GM21717 (cell line): ENCODE measurements at regions not wholly inside any gene's neighbourhood (a gene's known extent, or its start where the extent isn't known, plus 50 kb on each side); places are given as distances from the start of the nearest gene placed in this dataset.
"Not testable (repeated sequence)": the region's sequence is repeated elsewhere in the genome, so short reads cannot be mapped to it uniquely, and the experiment has no call there.

Experiments used
- ATAC-seq: cut with Tn5 transposase; IDR thresholded peaks from one replicate; pipeline ENCODE4 v1.9.1; 2021; ENCODE audit warnings: mild to moderate bottlenecking, moderate library complexity; ENCODE audit not compliant: unreplicated experiment

GRCh38 chr6:92008757-92009502, 1410.4 kb downstream of the EPHA7 start:
- ATAC-seq, result no peak

- no peak for ATAC-seq
These were observed 1413.2 kb upstream of the MAP3K7 start for GRCh38 chr6:92000112-92000511.

GRCh38 chr6:91994787-91995186, 1407.9 kb upstream of the MAP3K7 start:
- no peak for ATAC-seq

GRCh38 chr6:91982559-91982958, 1395.7 kb upstream of the MAP3K7 start:
- ATAC-seq, result no peak

GRCh38 chr6:91976797-91977196, 1389.9 kb upstream of the MAP3K7 start:
- no peak for ATAC-seq

- no peak for ATAC-seq
These were observed 1383.8 kb upstream of the MAP3K7 start for GRCh38 chr6:91970700-91971099.

GRCh38 chr6:91965872-91966271, 1379.0 kb upstream of the MAP3K7 start:
- ATAC-seq, result no peak

- no peak for ATAC-seq
These were observed 1374.8 kb upstream of the MAP3K7 start for GRCh38 chr6:91961671-91962070.

- no peak for ATAC-seq
These were observed 1374.4 kb upstream of the MAP3K7 start for GRCh38 chr6:91961236-91961635.

GRCh38 chr6:91941838-91942237, 1355.0 kb upstream of the MAP3K7 start:
- no peak for ATAC-seq

- no peak for ATAC-seq
These were observed 1353.9 kb upstream of the MAP3K7 start for GRCh38 chr6:91940801-91941200.

GRCh38 chr6:91926827-91927226, 1340.0 kb upstream of the MAP3K7 start:
- ATAC-seq, result no peak

- ATAC-seq, result no peak
These were observed 1339.5 kb upstream of the MAP3K7 start for GRCh38 chr6:91926361-91926760.

GRCh38 chr6:91911945-91912344, 1325.1 kb upstream of the MAP3K7 start:
- ATAC-seq, result no peak

- no peak for ATAC-seq
These were observed 1317.8 kb upstream of the MAP3K7 start for GRCh38 chr6:91904586-91905164.

GRCh38 chr6:91895599-91896285, 1308.9 kb upstream of the MAP3K7 start:
- ATAC-seq, result no peak

- ATAC-seq, result no peak
These were observed 1299.4 kb upstream of the MAP3K7 start for GRCh38 chr6:91886183-91886795.

- ATAC-seq, result not testable (repeated sequence)
These were observed 1294.9 kb upstream of the MAP3K7 start for GRCh38 chr6:91881791-91882190.

- ATAC-seq, result no peak
These were observed 1292.6 kb upstream of the MAP3K7 start for GRCh38 chr6:91879386-91879995.

- no peak for ATAC-seq
These were observed 1291.1 kb upstream of the MAP3K7 start for GRCh38 chr6:91877994-91878393.

- ATAC-seq, result no peak
These were observed 1288.1 kb upstream of the MAP3K7 start for GRCh38 chr6:91874971-91875370.
